IMR-90 (cell line): ENCODE measurements at regions not wholly inside any gene's neighbourhood (a gene's known extent, or its start where the extent isn't known, plus 50 kb on each side); places are given as distances from the start of the nearest gene placed in this dataset.

Experiments used
- ATAC-seq: fragments of 200-7000 bp; cut with Tn5 transposase; 2 replicates; pipeline ENCODE4 v1.9.1; 2020; ENCODE audit warnings: low read depth, mild to moderate bottlenecking, moderate library complexity
- BruUV-seq: library from RNA; stranded (reverse); fragments of 400-500 nt; replicated peaks from 2 replicates; lab custom pipeline; 2021; lab: Mats Ljungman, UMichigan
- CTCF ChIA-PET: fragments of 300-600 bp; formaldehyde crosslinking; extraction: SDS; loops from one replicate; lab custom pipeline; 2021; ENCODE audit warnings: antibody characterized with exemption; lab: Yijun Ruan, JAX
- POLR2A ChIA-PET: fragments of 300-600 bp; sonication (Branson Sonifier 250); formaldehyde crosslinking; loops from one replicate; lab custom pipeline; 2022; ENCODE audit warnings: antibody characterized with exemption; ENCODE audit not compliant: unreplicated experiment; lab: Charles Lee
- DNase-seq: peaks from one replicate; pipeline ENCODE4 v3.0.0; 2013
- H2AFZ ChIP-seq: replicated peaks from 2 replicates; pipeline ENCODE3; 2013; ENCODE audit warnings: low read length, mild to moderate bottlenecking; ENCODE audit not compliant: poor library complexity
- H2AK5ac ChIP-seq: 2 replicates; pipeline ENCODE4 v1.6.1; 2013; ENCODE audit warnings: low read depth, low read length, inconsistent platforms
- H2AK9ac ChIP-seq: replicated peaks from 2 replicates; pipeline ENCODE3; 2013; ENCODE audit warnings: mild to moderate bottlenecking, low read depth, low read length, moderate library complexity; ENCODE audit not compliant: poor library complexity
- H2BK120ac ChIP-seq: 2 replicates; pipeline ENCODE4 v1.6.1; 2013; ENCODE audit warnings: low read depth, low read length, inconsistent platforms
- H2BK15ac ChIP-seq: 3 replicates; pipeline ENCODE4 v1.6.1; 2013; ENCODE audit warnings: low read depth, low read length, inconsistent platforms
- H2BK20ac ChIP-seq: 2 replicates; pipeline ENCODE4 v1.6.1; 2013; ENCODE audit warnings: low read depth, mild to moderate bottlenecking, inconsistent platforms, low read length, moderate library complexity
- H2BK5ac ChIP-seq: 2 replicates; pipeline ENCODE4 v1.6.1; 2013; ENCODE audit warnings: mild to moderate bottlenecking, low read depth, low read length, inconsistent platforms; ENCODE audit not compliant: poor library complexity, severe bottlenecking
- H3K14ac ChIP-seq: replicated peaks from 2 replicates; pipeline ENCODE4 v1.6.1; 2013; ENCODE audit warnings: low read depth, low read length, inconsistent platforms
- H3K18ac ChIP-seq: 2 replicates; pipeline ENCODE4 v1.6.1; 2013; ENCODE audit warnings: low read depth, low read length, control low read depth
- H3K23ac ChIP-seq: 2 replicates; pipeline ENCODE4 v1.6.1; 2013; ENCODE audit warnings: low read depth, low read length, inconsistent platforms
- H3K27ac ChIP-seq: 2 replicates; pipeline ENCODE4 v1.5.1; 2013; ENCODE audit warnings: mild to moderate bottlenecking, control low read depth, low read length; ENCODE audit not compliant: insufficient read depth
- H3K27me3 ChIP-seq: 2 replicates; pipeline ENCODE4 v1.6.1; 2013; ENCODE audit warnings: low read length; ENCODE audit not compliant: control insufficient read depth, insufficient read depth
- H3K36me3 ChIP-seq: 2 replicates; pipeline ENCODE4 v1.6.1; 2013; ENCODE audit warnings: low read length, mixed read lengths; ENCODE audit not compliant: control insufficient read depth, insufficient read depth
- H3K4ac ChIP-seq: 2 replicates; pipeline ENCODE4 v1.6.1; 2013; ENCODE audit warnings: low read depth, low read length, inconsistent platforms
- H3K4me1 ChIP-seq: 2 replicates; pipeline ENCODE4 v1.6.1; 2013; ENCODE audit warnings: low read length, mixed read lengths; ENCODE audit not compliant: control insufficient read depth, insufficient read depth
- H3K4me2 ChIP-seq: 2 replicates; pipeline ENCODE4 v1.6.1; 2013; ENCODE audit warnings: low read depth, mild to moderate bottlenecking, control low read depth, low read length, moderate library complexity
- H3K4me3 ChIP-seq: 2 replicates; pipeline ENCODE4 v1.5.1; 2013; ENCODE audit warnings: low read depth, mild to moderate bottlenecking, control low read depth, low read length, moderate library complexity; ENCODE audit not compliant: insufficient read depth
- H3K56ac ChIP-seq: 2 replicates; pipeline ENCODE4 v1.6.1; 2013; ENCODE audit warnings: low read length, inconsistent platforms; ENCODE audit not compliant: insufficient read depth; ENCODE audit errors: extremely low read depth
- H3K79me1 ChIP-seq, 2 experiments: 2 replicates each; pipeline ENCODE4 v1.6.1; 2013; ENCODE audit warnings: low read length in 2 of 2, inconsistent platforms in 1 of 2, low read depth in 1 of 2
- H3K9ac ChIP-seq: 2 replicates; pipeline ENCODE4 v1.6.1; 2013; ENCODE audit warnings: low read depth, low read length, control low read depth
- H3K9me1 ChIP-seq: 2 replicates; pipeline ENCODE4 v1.6.1; 2013; ENCODE audit warnings: low read length, inconsistent platforms; ENCODE audit not compliant: insufficient read depth
- H3K9me3 ChIP-seq: 2 replicates; pipeline ENCODE4 v1.6.1; 2013; ENCODE audit warnings: low read length; ENCODE audit not compliant: control insufficient read depth, insufficient read depth
- H4K20me1 ChIP-seq: 2 replicates; pipeline ENCODE4 v1.6.1; 2013; ENCODE audit warnings: low read length, inconsistent platforms; ENCODE audit not compliant: insufficient read depth
- H4K5ac ChIP-seq: 2 replicates; pipeline ENCODE4 v1.6.1; 2013; ENCODE audit warnings: mild to moderate bottlenecking, low read depth, low read length, control low read depth
- H4K8ac ChIP-seq, 2 experiments: 2 replicates each; pipeline ENCODE4 v1.6.1; 2013; ENCODE audit warnings: low read depth in 2 of 2, low read length in 2 of 2, control low read depth in 1 of 2, inconsistent platforms in 1 of 2
- H4K91ac ChIP-seq: 2 replicates; pipeline ENCODE4 v1.6.1; 2013; ENCODE audit warnings: low read depth, low read length, inconsistent platforms; ENCODE audit not compliant: insufficient read depth
- BHLHE40 ChIP-seq: fragments of 150-350 bp; IDR thresholded peaks from 2 replicates; pipeline ENCODE4 v1.6.1; 2016; ENCODE audit warnings: mild to moderate bottlenecking, low read depth, low read length
- CEBPB ChIP-seq: IDR thresholded peaks from 2 replicates; pipeline ENCODE4 v1.6.1; 2012; ENCODE audit warnings: low read depth, low read length, improper control_type of control experiment
- CHD1 ChIP-seq: IDR thresholded peaks from 2 replicates; pipeline ENCODE4 v1.6.1; 2012; ENCODE audit warnings: low read depth, low read length, improper control_type of control experiment
- CTCF ChIP-seq: conservative IDR thresholded peaks from 2 replicates; pipeline ENCODE4 v1.5.1; 2012; ENCODE audit warnings: mild to moderate bottlenecking, low read depth, low read length, improper control_type of control experiment
- ELK1 ChIP-seq: fragments of 150-350 bp; IDR thresholded peaks from 2 replicates; pipeline ENCODE4 v1.6.1; 2016; ENCODE audit warnings: low read depth, mild to moderate bottlenecking, low read length, moderate library complexity, borderline replicate concordance
- FOS ChIP-seq: fragments of 150-350 bp; IDR thresholded peaks from 2 replicates; pipeline ENCODE4 v1.6.1; 2016; ENCODE audit warnings: low read depth, low read length
- MAFK ChIP-seq: IDR thresholded peaks from 2 replicates; pipeline ENCODE4 v1.6.1; 2012; ENCODE audit warnings: low read depth, low read length, improper control_type of control experiment
- MAZ ChIP-seq: IDR thresholded peaks from 2 replicates; pipeline ENCODE4 v1.6.1; 2012; ENCODE audit warnings: low read depth, mild to moderate bottlenecking, low read length, improper control_type of control experiment, moderate library complexity, borderline replicate concordance
- MXI1 ChIP-seq: IDR thresholded peaks from 2 replicates; pipeline ENCODE4 v1.6.1; 2012; ENCODE audit warnings: low read depth, mild to moderate bottlenecking, low read length, moderate library complexity, borderline replicate concordance
- POLR2A ChIP-seq: IDR thresholded peaks from 2 replicates; pipeline ENCODE4 v1.6.1; 2012; ENCODE audit warnings: mild to moderate bottlenecking, low read depth, low read length
- RAD21 ChIP-seq: IDR thresholded peaks from 2 replicates; pipeline ENCODE4 v1.6.1; 2012; ENCODE audit warnings: low read length, improper control_type of control experiment
- RFX5 ChIP-seq: IDR thresholded peaks from 2 replicates; pipeline ENCODE4 v1.8.0; 2012; ENCODE audit warnings: low read depth, mild to moderate bottlenecking, low read length, moderate library complexity
- WGBS, 2 experiments: methylation state at CpG; one replicate each; pipeline versions ENCODE4 v1.1.5 to v1.1.7; 2013; ENCODE audit warnings: missing lambda C conversion rate in 2 of 2; ENCODE audit not compliant: insufficient read length in 1 of 2; ENCODE audit errors: extremely low coverage in 2 of 2; 5-methylcytosine and 5-hydroxymethylcytosine counted together
- dilution Hi-C: fragments of 300-500 bp; cut with HindIII; formaldehyde crosslinking; loops from one replicate; pipeline ENCODE4 v1.14.3; 2018; ENCODE audit warnings: low sequenced_read_pairs; ENCODE audit not compliant: unreplicated experiment
- in situ Hi-C: fragments of 300-500 bp; cut with MboI; formaldehyde crosslinking; loops from 3 replicates; pipeline ENCODE4 v1.14.3; 2019; ENCODE audit warnings: low sequenced_read_pairs, inconsistent platforms, mixed read lengths
- intact Hi-C: fragments of 100-400 bp; cut with micrococcal nuclease; formaldehyde crosslinking; loops from 2 replicates; pipeline ENCODE4 v1.10.0; 2022

GRCh38 chr10:131513901-131514300 lies 202.4 kb upstream of the TCERG1L start:
- no peak overlapping the region for H3K4me3 ChIP-seq
- no peak overlapping the region for H2BK5ac ChIP-seq
- H3K36me3 ChIP-seq: no peaks in the 10 kb centered on the region
- H3K79me1 ChIP-seq: no peaks in the 10 kb centered on the region
- H3K4me1 ChIP-seq: no peaks in the 10 kb centered on the region
- no peak overlapping the region for H2AFZ ChIP-seq
- no peak overlapping the region for H3K27ac ChIP-seq
- CTCF ChIA-PET: no interaction called here
- DNase-seq (no peak), ATAC-seq (no peak)
- in situ Hi-C loops: no loop called here
- no peak overlapping the region for H3K4ac ChIP-seq
- H3K27me3 ChIP-seq: no peaks in the 10 kb centered on the region
- H4K8ac ChIP-seq: no peak overlapping the region
- no peak overlapping the region for H3K18ac ChIP-seq
- H4K5ac ChIP-seq: no peak overlapping the region
- TF ChIP-seq BHLHE40 (no peak), MXI1 (no peak), RFX5 (no peak), FOS (no peak), CTCF (no peak), CHD1 (no peak), RAD21 (no peak), MAZ (no peak), CEBPB (no peak), MAFK (no peak), ELK1 (no peak), POLR2A (no peak)
- POLR2A ChIA-PET: no interaction called here
- no peak overlapping the region for H3K4me2 ChIP-seq
- intact Hi-C loops: no loop called here
- BruUV-seq: no TSS peak
- H2AK9ac ChIP-seq: no peak overlapping the region
- no peak overlapping the region for H2BK15ac ChIP-seq
- no peak overlapping the region for H3K9ac ChIP-seq
- no peak overlapping the region for H4K91ac ChIP-seq
- H4K20me1 ChIP-seq: no peaks in the 10 kb centered on the region
- no peaks in the 10 kb centered on the region for H3K9me1 ChIP-seq
- WGBS, 2 experiments: 9% methylated on average over 4 of the region's 8 CpGs; no CpG with 5 or more reads in 1 of the 2 experiments
- H2BK20ac ChIP-seq: no peak overlapping the region
- no peak overlapping the region for H3K14ac ChIP-seq
- H3K56ac ChIP-seq: no peak overlapping the region
- H2BK120ac ChIP-seq: no peak overlapping the region
- dilution Hi-C loops: no loop called here
- H3K23ac ChIP-seq: no peak overlapping the region
- H2AK5ac ChIP-seq: no peak overlapping the region
- H3K9me3 ChIP-seq: peaks cover 55% of the 10 kb centered on the region
